ENCODE measurements at regions not wholly inside any gene's neighbourhood (a gene's known extent, or its start where the extent isn't known, plus 50 kb on each side); places are given as distances from the start of the nearest gene placed in this dataset.

- WGBS, 2 donors (ENCODE audit: low coverage in 1 of 2), result 73% methylated on average over 13 of the region's 13 CpGs; no CpG with 5 or more reads in 1 of the 2 donors
- Histone ChIP-seq H3K27me3 (no peaks in the 10 kb centered on the region), H3K36me3 (no peaks in the 10 kb centered on the region), H3K27ac (no peak overlapping the region), H3K4me1 (no peaks in the 10 kb centered on the region), H3K9me3 (no peaks in the 10 kb centered on the region), H3K4me3 (no peak overlapping the region)
- in situ Hi-C loops (cut with MboI; ENCODE audit: low pct_ligation_motif_present in 1 of 4, low pct_unique_long_range_greater_than_20kb in 1 of 4, low sequenced_read_pairs in 3 of 4) (no loop called here), intact Hi-C loops (cut with DNase I; ENCODE audit: low total_unique reads) (no loop called here)
- TF ChIP-seq POLR2A (IDR thresholded peaks at IDR 0.05) (no peak), CTCF (IDR thresholded peaks at IDR 0.05) (no peak), EP300 (IDR thresholded peaks at IDR 0.05; ENCODE audit: low read depth) (no peak)
- no peak for DNase-seq
Measured at GRCh38 chr14:105931808-105932483, 405.6 kb downstream of the TMEM121 start.

GRCh38 chr14:105933238-105933637, 406.9 kb downstream of the TMEM121 start:
- 40 to 69% methylated on average over 1 to 7 of the region's 7 CpGs for WGBS, 2 donors (ENCODE audit: low coverage in 1 of 2)
- intact Hi-C loops (cut with DNase I; ENCODE audit: low total_unique reads) (no loop called here), in situ Hi-C loops (cut with MboI; ENCODE audit: low pct_ligation_motif_present in 1 of 4, low pct_unique_long_range_greater_than_20kb in 1 of 4, low sequenced_read_pairs in 3 of 4) (no loop called here)
- TF ChIP-seq POLR2A (IDR thresholded peaks at IDR 0.05), result no peak
- TF ChIP-seq CTCF (IDR thresholded peaks at IDR 0.05), result no peak
- TF ChIP-seq POLR2AphosphoS5 (IDR thresholded peaks at IDR 0.05), result no peak
- no peak for TF ChIP-seq EP300 (IDR thresholded peaks at IDR 0.05; ENCODE audit: low read depth)
- Histone ChIP-seq H3K36me3 (no peaks in the 10 kb centered on the region), H3K4me1 (no peaks in the 10 kb centered on the region), H3K4me3 (no peak overlapping the region), H3K27ac (no peak overlapping the region), H3K9me3 (no peaks in the 10 kb centered on the region), H3K27me3 (no peaks in the 10 kb centered on the region)
- no peak for DNase-seq

GRCh38 chr14:105935384-105935783, 409.0 kb downstream of the TMEM121 start:
- Histone ChIP-seq H3K27ac (no peak overlapping the region), H3K4me1 (no peaks in the 10 kb centered on the region), H3K36me3 (no peaks in the 10 kb centered on the region), H3K4me3 (no peak overlapping the region), H3K27me3 (no peaks in the 10 kb centered on the region), H3K9me3 (peaks cover 8 to 9% of the 10 kb centered on the region in 2 donors)
- WGBS, 2 donors (ENCODE audit: low coverage in 1 of 2), result 64% methylated on average over 3 of the region's 3 CpGs; no CpG with 5 or more reads in 1 of the 2 donors
- no peak for TF ChIP-seq EP300 (IDR thresholded peaks at IDR 0.05; ENCODE audit: low read depth)
- no peak for TF ChIP-seq CTCF (IDR thresholded peaks at IDR 0.05)
- no peak for TF ChIP-seq POLR2A (IDR thresholded peaks at IDR 0.05)
- no peak for TF ChIP-seq POLR2AphosphoS5 (IDR thresholded peaks at IDR 0.05)
- intact Hi-C loops (cut with DNase I; ENCODE audit: low total_unique reads) (no loop called here), in situ Hi-C loops (cut with MboI; ENCODE audit: low pct_ligation_motif_present in 1 of 4, low pct_unique_long_range_greater_than_20kb in 1 of 4, low sequenced_read_pairs in 3 of 4) (no loop called here)
- DNase-seq, result no peak

- TF ChIP-seq CTCF (IDR thresholded peaks at IDR 0.05) (no peak), POLR2A (IDR thresholded peaks at IDR 0.05) (no peak), POLR2AphosphoS5 (IDR thresholded peaks at IDR 0.05) (no peak), EP300 (IDR thresholded peaks at IDR 0.05; ENCODE audit: low read depth) (no peak)
Measured at GRCh38 chr14:105937253-105938054, 411.1 kb downstream of the TMEM121 start.

More at GRCh38 chr14:105937253-105938054, 411.1 kb downstream of the TMEM121 start:
- 84 to 93% methylated on average over 4 to 10 of the region's 11 CpGs for WGBS, 2 donors (ENCODE audit: low coverage in 1 of 2)
- in situ Hi-C loops (cut with MboI; ENCODE audit: low pct_ligation_motif_present in 1 of 4, low pct_unique_long_range_greater_than_20kb in 1 of 4, low sequenced_read_pairs in 3 of 4) (no loop called here), intact Hi-C loops (cut with DNase I; ENCODE audit: low total_unique reads) (no loop called here)
- Histone ChIP-seq H3K36me3 (no peaks in the 10 kb centered on the region), H3K9me3 (peaks cover 8 to 9% of the 10 kb centered on the region in 2 donors), H3K4me3 (no peak overlapping the region), H3K4me1 (no peaks in the 10 kb centered on the region), H3K27ac (no peak overlapping the region), H3K27me3 (no peaks in the 10 kb centered on the region)
- DNase-seq, result no peak
